ENCODE measurements at regions not wholly inside any gene's neighbourhood (a gene's known extent, or its start where the extent isn't known, plus 50 kb on each side); places are given as distances from the start of the nearest gene placed in this dataset.

- no peak for TF ChIP-seq TCF12 (IDR thresholded peaks at IDR 0.05; ENCODE audit: low read depth)
- TF ChIP-seq REST (IDR thresholded peaks at IDR 0.05; ENCODE audit: low read depth), result no peak
- TF ChIP-seq EP300 (IDR thresholded peaks at IDR 0.05; ENCODE audit: borderline replicate concordance), result no peak
- TF ChIP-seq EGR1 (IDR thresholded peaks at IDR 0.05), result no peak
- no peak for TF ChIP-seq TEAD4 (IDR thresholded peaks at IDR 0.05)
- TF ChIP-seq TAF1 (IDR thresholded peaks at IDR 0.05; ENCODE audit: low read depth), result no peak
- no peak for TF ChIP-seq NFIC (IDR thresholded peaks at IDR 0.05)
- no peak for TF ChIP-seq USF1 (IDR thresholded peaks at IDR 0.05)
- no peak for TF ChIP-seq MAX (IDR thresholded peaks at IDR 0.05)
- no peak for TF ChIP-seq RAD21 (IDR thresholded peaks at IDR 0.05; ENCODE audit: low read depth)
- TF ChIP-seq CREB1 (IDR thresholded peaks at IDR 0.05; ENCODE audit: low read depth), result no peak
- TF ChIP-seq YY1 (IDR thresholded peaks at IDR 0.05; ENCODE audit: low read depth), result no peak
- no peak for TF ChIP-seq CEBPB (IDR thresholded peaks at IDR 0.05)
- TF ChIP-seq FOXM1 (IDR thresholded peaks at IDR 0.05; ENCODE audit: borderline replicate concordance, low read depth), result no peak
Measured at GRCh38 chr16:9248162-9248561, 156.7 kb downstream of the HAPSTR1 start.

- TF ChIP-seq TAF1 (IDR thresholded peaks at IDR 0.05; ENCODE audit: low read depth) (no peak), MAX (IDR thresholded peaks at IDR 0.05) (no peak), ZBTB7A (IDR thresholded peaks at IDR 0.05; ENCODE audit: low read depth) (no peak), YY1 (IDR thresholded peaks at IDR 0.05; ENCODE audit: low read depth) (no peak), CREB1 (IDR thresholded peaks at IDR 0.05; ENCODE audit: low read depth) (no peak), USF1 (IDR thresholded peaks at IDR 0.05) (no peak), CEBPB (IDR thresholded peaks at IDR 0.05) (no peak), RAD21 (IDR thresholded peaks at IDR 0.05; ENCODE audit: low read depth) (no peak), FOXM1 (IDR thresholded peaks at IDR 0.05; ENCODE audit: borderline replicate concordance, low read depth) (no peak)
Measured at GRCh38 chr16:9249534-9249933, 158.1 kb downstream of the HAPSTR1 start.

GRCh38 chr16:9251026-9251425, 159.6 kb downstream of the HAPSTR1 start:
- no peak for TF ChIP-seq YY1 (IDR thresholded peaks at IDR 0.05; ENCODE audit: low read depth)
- TF ChIP-seq EP300 (IDR thresholded peaks at IDR 0.05; ENCODE audit: borderline replicate concordance), result no peak
- no peak for TF ChIP-seq TCF12 (IDR thresholded peaks at IDR 0.05; ENCODE audit: low read depth)
- no peak for TF ChIP-seq REST (IDR thresholded peaks at IDR 0.05; ENCODE audit: low read depth)
- no peak for TF ChIP-seq FOXM1 (IDR thresholded peaks at IDR 0.05; ENCODE audit: borderline replicate concordance, low read depth)

- TF ChIP-seq TEAD4 (IDR thresholded peaks at IDR 0.05) (no peak), YY1 (IDR thresholded peaks at IDR 0.05; ENCODE audit: low read depth) (no peak), EP300 (IDR thresholded peaks at IDR 0.05; ENCODE audit: borderline replicate concordance) (no peak), TCF12 (IDR thresholded peaks at IDR 0.05; ENCODE audit: low read depth) (no peak), MAX (IDR thresholded peaks at IDR 0.05) (no peak), ZBTB7A (IDR thresholded peaks at IDR 0.05; ENCODE audit: low read depth) (no peak), TAF1 (IDR thresholded peaks at IDR 0.05; ENCODE audit: low read depth) (no peak), USF1 (IDR thresholded peaks at IDR 0.05) (no peak), NFIC (IDR thresholded peaks at IDR 0.05) (no peak), EGR1 (IDR thresholded peaks at IDR 0.05) (no peak), FOXM1 (IDR thresholded peaks at IDR 0.05; ENCODE audit: borderline replicate concordance, low read depth) (no peak), RAD21 (IDR thresholded peaks at IDR 0.05; ENCODE audit: low read depth) (no peak), REST (IDR thresholded peaks at IDR 0.05; ENCODE audit: low read depth) (no peak), CEBPB (IDR thresholded peaks at IDR 0.05) (no peak), CREB1 (IDR thresholded peaks at IDR 0.05; ENCODE audit: low read depth) (no peak)
Measured at GRCh38 chr16:9254863-9255262, 163.4 kb downstream of the HAPSTR1 start.

All from Ishikawa (cell line).